A673 (cell line): ENCODE measurements at regions not wholly inside any gene's neighbourhood (a gene's known extent, or its start where the extent isn't known, plus 50 kb on each side); places are given as distances from the start of the nearest gene placed in this dataset.

Experiments used
- BruUV-seq: library from RNA; stranded (reverse); fragments of 400-500 nt; replicated peaks from 2 replicates; lab custom pipeline; 2021; lab: Mats Ljungman, UMichigan
- CTCF ChIA-PET: fragments of 300-600 bp; sonication (Branson Sonifier 250); formaldehyde crosslinking; loops from one replicate; lab custom pipeline; 2022; ENCODE audit warnings: antibody characterized with exemption; lab: Charles Lee
- POLR2A ChIA-PET: fragments of 300-600 bp; sonication (Branson Sonifier 250); formaldehyde crosslinking; loops from one replicate; lab custom pipeline; 2022; ENCODE audit warnings: antibody characterized with exemption; ENCODE audit not compliant: low non-redundant PET; lab: Charles Lee
- DNase-seq: peaks from one replicate; pipeline ENCODE4 v3.0.0-alpha.2; 2015; ENCODE audit warnings: low spot score
- H3K27ac ChIP-seq: fragments of 200-600 bp; sonication (generic); 2 replicates; pipeline ENCODE4 v1.5.1; 2016; ENCODE audit warnings: mixed run types, low read depth, mild to moderate bottlenecking, mixed read lengths, antibody characterized with exemption, low read length; ENCODE audit not compliant: poor library complexity, severe bottlenecking
- H3K27me3 ChIP-seq: fragments of 200-600 bp; sonication (generic); replicated peaks from 2 replicates; pipeline ENCODE4 v1.6.1; 2017; ENCODE audit warnings: mixed run types, low read depth, mild to moderate bottlenecking, mixed read lengths, antibody characterized with exemption, low read length; ENCODE audit not compliant: insufficient read depth, poor library complexity
- H3K36me3 ChIP-seq: fragments of 200-600 bp; sonication (generic); 2 replicates; pipeline ENCODE4 v1.6.1; 2016; ENCODE audit warnings: mixed run types, mild to moderate bottlenecking, mixed read lengths, antibody characterized with exemption, low read length; ENCODE audit not compliant: insufficient read depth, poor library complexity, severe bottlenecking
- H3K4me1 ChIP-seq: fragments of 200-600 bp; sonication (generic); 2 replicates; pipeline ENCODE4 v1.6.1; 2017; ENCODE audit warnings: mixed run types, mild to moderate bottlenecking, mixed read lengths, antibody characterized with exemption, low read length; ENCODE audit not compliant: insufficient read depth, poor library complexity, severe bottlenecking
- H3K4me3 ChIP-seq: fragments of 200-600 bp; sonication (generic); 2 replicates; pipeline ENCODE4 v1.5.1; 2016; ENCODE audit warnings: low read depth, mixed run types, mild to moderate bottlenecking, mixed read lengths, low read length; ENCODE audit not compliant: poor library complexity, severe bottlenecking
- H3K9me3 ChIP-seq: fragments of 200-600 bp; sonication (generic); 2 replicates; pipeline ENCODE4 v1.6.1; 2016; ENCODE audit warnings: mixed run types, low read depth, mild to moderate bottlenecking, mixed read lengths, antibody characterized with exemption, low read length; ENCODE audit not compliant: poor library complexity, severe bottlenecking
- CTCF ChIP-seq: fragments of 300-800, 200-600 bp; sonication (generic); conservative IDR thresholded peaks from 2 replicates; pipeline ENCODE4 v1.5.1; 2017; ENCODE audit warnings: low read depth, mild to moderate bottlenecking, antibody characterized with exemption, low read length, moderate library complexity, mixed read lengths
- EZH2 ChIP-seq: fragments of 200-600 bp; sonication (generic); IDR thresholded peaks from 2 replicates; pipeline ENCODE4 v1.6.1; 2017; ENCODE audit warnings: borderline replicate concordance, low read depth, mild to moderate bottlenecking, mixed read lengths, antibody characterized with exemption, low read length; ENCODE audit not compliant: poor library complexity, severe bottlenecking
- intact Hi-C: fragments of 100-400 bp; cut with micrococcal nuclease; formaldehyde crosslinking; loops from one replicate; pipeline ENCODE4 v1.10.0; 2022; ENCODE audit not compliant: unreplicated experiment

DNA sequence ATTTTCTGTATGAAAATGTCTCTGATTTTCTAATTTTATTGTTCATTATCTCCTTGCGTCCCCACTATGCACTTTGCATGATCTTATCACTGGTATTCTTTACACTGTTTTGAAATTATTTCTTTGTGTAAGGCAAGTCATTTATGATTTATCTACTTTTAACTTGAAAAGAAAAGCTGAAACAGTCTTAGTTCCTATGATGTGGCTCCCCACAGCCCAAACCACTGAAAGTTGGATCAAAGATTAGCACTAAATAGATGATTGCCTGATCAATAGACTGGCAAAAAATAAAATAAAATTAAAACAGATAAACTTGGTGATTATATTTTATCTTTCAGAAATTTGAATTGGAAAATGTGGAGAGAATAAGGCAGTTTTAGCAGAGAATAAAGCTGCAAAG lies 1101.9 kb downstream of the PCDH9 start:
- no peak for DNase-seq
- Histone ChIP-seq H3K9me3 (no peaks in the 10 kb centered on the region), H3K27ac (no peak overlapping the region), H3K4me1 (no peaks in the 10 kb centered on the region), H3K27me3 (no peaks in the 10 kb centered on the region), H3K4me3 (no peak overlapping the region), H3K36me3 (no peaks in the 10 kb centered on the region)
- intact Hi-C loops, result no loop called here
- CTCF ChIA-PET, result no interaction called here
- POLR2A ChIA-PET, result interaction anchor here (0.6 kb wide), 1 partner anchor 34 kb away, joined by 3 read pairs; no protein-coding TSS in a partner anchor
- TF ChIP-seq EZH2 (no peak), CTCF (no peak)
- no TSS peak for BruUV-seq

GRCh38 chr13:66117563-66117962 lies 1112.6 kb downstream of the PCDH9 start:
- Histone ChIP-seq H3K27ac (no peak overlapping the region), H3K9me3 (no peaks in the 10 kb centered on the region), H3K36me3 (no peaks in the 10 kb centered on the region), H3K27me3 (no peaks in the 10 kb centered on the region), H3K4me1 (no peaks in the 10 kb centered on the region), H3K4me3 (no peak overlapping the region)
- ChIA-PET CTCF (no interaction called here), POLR2A (no interaction called here)
- intact Hi-C loops, result no loop called here
- TF ChIP-seq EZH2 (no peak), CTCF (no peak)
- DNase-seq, result no peak
- no TSS peak for BruUV-seq

- Histone ChIP-seq H3K4me3 (no peak overlapping the region), H3K9me3 (no peaks in the 10 kb centered on the region), H3K27me3 (no peaks in the 10 kb centered on the region), H3K27ac (no peak overlapping the region), H3K4me1 (no peaks in the 10 kb centered on the region), H3K36me3 (no peaks in the 10 kb centered on the region)
- no peak for TF ChIP-seq CTCF
- no peak for TF ChIP-seq EZH2
- DNase-seq, result no peak
- ChIA-PET POLR2A (no interaction called here), CTCF (no interaction called here)
- no TSS peak for BruUV-seq
- intact Hi-C loops, result no loop called here
Observed at GRCh38 chr13:66113882-66114526, 1116.1 kb downstream of the PCDH9 start.
